SW 1271 (cell line): ENCODE measurements at regions not wholly inside any gene's neighbourhood (a gene's known extent, or its start where the extent isn't known, plus 50 kb on each side); places are given as distances from the start of the nearest gene placed in this dataset.
"Not testable (repeated sequence)": the region's sequence is repeated elsewhere in the genome, so short reads cannot be mapped to it uniquely, and the experiment has no call there.

ENCODE experiments used
- DNase-seq, 2 experiments: peaks; one replicate each; lab custom pipeline; 2025; lab: John Stamatoyannopoulos, UW

DNA sequence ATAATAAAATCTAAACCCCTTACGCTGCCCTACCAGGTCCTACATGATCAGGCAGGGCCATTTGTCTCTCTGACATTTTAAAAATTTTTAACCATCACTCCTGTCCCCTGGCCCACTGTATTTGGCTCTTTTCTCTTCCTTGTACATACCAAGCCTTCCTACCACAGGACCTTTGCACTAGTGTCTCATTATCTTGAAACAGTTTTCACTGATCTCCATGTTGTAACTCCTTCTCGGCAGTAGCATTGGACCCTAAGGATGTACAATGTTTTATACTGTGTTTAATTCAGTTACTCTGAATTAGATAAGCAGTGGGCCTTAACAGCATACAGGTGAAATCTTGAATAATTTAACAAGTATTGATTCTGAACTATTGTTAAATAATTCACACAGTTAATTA is 330.7 kb downstream of the UTRN start:
- DNase-seq: no peak

DNA sequence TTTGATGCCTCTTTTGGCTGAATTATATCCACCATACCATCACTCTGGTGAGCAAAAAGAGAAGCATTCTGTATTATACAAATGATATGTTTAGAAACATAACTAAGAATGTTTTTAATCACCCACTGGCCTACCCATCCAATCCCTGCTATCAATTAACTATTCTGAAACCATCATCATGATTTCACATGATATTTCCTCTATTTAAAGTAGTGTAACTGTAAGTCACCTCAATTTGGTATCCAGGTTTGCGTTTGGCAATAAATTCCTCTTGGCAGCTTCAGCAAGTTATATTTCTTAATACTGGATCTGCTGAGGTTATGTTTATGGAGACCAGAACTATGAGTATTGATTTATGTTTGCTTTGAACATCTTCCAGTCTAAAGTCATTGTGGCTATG is 332.1 kb downstream of the UTRN start:
- no peak for DNase-seq

DNA sequence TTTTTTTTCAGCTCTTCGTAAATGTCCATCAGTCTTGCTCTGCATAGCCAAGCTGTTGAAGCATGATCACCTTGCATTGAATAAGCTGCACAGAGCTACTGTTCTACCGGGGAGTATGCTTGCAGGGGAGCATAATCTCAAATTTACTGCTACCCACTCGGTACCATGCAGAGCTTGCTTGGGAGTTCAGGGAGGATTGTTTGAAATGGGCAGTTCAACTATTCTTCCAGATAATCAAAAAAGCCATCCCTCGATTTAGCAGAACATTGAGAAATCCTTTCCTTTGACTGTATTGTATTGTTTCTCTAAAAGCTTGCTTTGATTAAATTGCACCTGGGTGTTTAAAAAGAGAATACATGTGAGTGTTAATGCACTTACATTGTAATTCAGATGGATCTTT is 332.6 kb downstream of the UTRN start:
- DNase-seq: no peak

DNA sequence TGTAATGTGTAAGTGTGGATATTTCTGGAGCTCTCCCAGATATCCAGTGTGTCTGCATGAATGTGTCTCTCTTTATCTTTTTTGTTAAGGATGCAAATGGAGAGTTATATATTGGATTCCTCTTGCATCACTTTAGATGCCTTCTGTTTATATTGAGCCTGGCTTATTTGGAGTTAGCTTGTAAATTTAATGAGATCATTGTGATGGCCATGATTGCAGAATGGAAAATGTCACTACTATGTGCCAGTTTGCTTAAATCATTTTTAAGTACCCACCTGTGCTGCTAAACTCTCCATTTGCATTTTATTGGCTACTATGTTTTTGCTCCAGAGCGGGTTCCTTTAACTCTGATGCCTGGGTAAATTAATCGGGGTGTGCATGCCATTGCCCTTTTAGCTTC is 334.8 kb downstream of the UTRN start:
- no peak for DNase-seq

DNA sequence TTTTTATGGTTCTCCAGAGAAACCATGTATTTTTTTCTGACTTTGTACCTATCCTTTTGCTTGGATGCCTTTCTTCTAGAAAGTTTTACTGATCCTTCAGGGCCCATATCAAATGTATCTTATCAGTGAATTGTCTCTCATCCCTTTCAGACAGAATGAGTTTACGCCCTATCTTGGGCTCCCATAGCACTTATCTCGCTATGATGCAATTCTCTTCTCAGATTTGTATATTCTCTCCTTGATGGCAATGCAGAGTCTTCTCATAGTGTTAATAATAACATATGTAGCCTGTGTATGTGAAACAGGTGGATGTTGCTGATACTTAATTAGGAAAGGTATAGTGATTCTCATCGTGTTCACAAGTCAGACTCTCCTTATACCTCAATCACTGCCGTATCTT is 336.2 kb downstream of the UTRN start:
- no peak for DNase-seq

DNA sequence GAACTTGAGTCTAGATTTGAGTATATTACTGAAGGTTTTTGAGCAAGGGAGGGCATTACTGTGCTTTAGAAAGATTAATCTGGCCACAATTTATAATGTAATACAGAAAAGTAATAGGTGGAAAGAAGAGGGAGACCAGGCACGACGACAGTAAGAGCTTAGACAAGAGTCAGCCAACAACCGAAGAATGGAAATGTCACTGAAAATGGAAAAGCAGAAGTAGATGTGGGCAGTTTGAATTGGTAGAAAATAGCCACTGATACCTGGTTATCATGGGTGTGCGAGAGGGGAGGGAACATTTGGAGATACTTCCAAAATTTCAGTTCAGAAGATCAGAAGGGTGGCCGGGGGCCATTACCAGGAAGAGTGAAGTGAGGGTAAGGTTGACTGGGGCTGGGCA is 339.1 kb downstream of the UTRN start:
- DNase-seq: no peak

DNA sequence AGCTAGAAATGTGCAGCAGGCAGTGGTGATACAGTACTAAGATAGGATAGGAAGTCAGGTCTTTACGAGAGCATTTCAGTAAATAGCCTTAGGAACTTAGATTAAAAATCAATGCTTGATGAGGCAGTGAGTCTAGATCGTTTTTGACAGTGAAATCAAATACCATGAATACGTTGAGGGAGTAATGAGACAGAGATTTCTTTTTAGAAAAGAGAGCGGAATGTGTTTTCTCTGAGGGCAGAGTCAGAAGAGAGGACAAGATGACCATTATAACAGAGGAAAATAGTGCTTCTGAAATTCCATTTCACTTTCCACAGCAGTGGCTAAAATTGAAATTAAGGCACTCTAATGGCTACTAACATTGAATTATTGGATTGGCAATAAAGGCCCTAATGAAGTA is 339.6 kb downstream of the UTRN start:
- no peak for DNase-seq

DNA sequence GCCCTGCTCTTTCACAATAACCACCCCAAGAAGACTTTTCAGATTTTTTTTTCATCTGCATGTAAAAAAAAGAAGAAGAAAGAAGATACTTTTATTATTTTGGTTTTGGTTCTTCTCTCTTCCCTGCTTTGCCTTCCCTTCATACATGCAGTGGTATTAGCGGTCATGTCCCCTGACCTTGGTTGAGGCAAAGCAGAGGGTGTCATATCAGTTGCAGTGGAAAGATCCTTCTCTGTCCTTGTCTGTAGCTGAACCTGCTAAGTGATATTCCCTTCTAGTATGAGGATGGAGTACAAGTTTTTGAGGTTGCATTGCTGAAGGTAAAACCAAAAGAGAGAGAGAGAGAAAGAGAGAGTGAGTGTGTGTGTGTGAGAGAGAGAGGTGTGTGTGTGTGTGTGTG is 345.7 kb downstream of the UTRN start:
- no peak for DNase-seq

DNA sequence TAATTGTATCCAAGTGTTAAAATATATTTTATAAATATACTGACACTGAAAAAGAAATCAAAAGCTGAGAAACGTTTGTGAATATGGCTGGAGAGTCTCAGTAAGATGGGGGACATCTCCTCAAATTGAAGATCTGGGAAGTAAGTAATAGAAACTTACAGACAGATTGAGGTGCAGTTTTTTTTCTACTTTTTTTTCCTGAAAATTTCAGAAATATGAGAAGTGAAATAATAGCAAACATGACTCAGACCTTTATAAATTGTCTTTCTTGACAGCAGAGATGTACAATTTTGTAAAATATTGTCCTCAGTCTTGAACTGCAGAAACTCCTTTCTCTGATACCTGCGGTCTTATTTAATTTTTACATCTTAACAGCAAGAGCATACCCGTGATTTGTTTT is 347.1 kb downstream of the UTRN start:
- DNase-seq: no peak

DNA sequence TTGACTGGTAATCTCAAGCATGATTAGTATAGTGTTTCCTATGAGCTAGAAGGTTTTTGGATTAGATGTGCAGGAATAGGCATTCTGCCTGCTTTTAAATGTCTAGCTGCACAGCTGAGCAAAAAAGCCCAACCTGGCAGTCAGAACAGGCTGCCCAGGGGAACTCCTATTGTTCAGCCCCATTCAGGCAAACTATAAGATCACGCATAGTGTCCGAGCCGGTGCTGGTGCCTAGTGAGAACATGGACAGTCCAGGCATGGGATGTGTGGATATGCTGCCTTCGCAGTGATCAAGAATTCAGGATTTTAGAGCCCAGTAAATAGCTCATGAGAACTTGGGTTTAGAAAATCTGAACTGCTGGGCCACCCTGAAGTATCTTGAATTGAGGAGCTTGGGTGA is 348.8 kb downstream of the UTRN start:
- no peak for DNase-seq

DNA sequence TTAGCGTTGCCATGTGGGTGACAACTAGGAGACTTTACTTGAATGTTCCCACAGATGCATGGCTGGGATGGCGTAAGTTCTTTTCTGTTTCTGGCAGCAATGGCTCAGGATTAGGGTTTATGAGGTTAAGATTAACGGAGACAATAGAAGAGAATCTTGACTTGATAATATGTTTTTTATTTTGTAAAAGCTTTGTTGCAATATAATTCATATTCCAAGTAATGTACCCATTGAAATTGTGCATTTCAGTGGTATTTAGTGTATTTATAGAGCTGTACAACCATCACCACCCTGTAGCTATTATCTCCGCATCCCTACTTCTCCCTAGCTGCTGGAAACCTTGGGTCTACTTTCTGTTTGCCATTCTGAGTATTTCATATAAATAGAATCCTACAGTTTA is 349.2 kb downstream of the UTRN start:
- DNase-seq: no peak

DNA sequence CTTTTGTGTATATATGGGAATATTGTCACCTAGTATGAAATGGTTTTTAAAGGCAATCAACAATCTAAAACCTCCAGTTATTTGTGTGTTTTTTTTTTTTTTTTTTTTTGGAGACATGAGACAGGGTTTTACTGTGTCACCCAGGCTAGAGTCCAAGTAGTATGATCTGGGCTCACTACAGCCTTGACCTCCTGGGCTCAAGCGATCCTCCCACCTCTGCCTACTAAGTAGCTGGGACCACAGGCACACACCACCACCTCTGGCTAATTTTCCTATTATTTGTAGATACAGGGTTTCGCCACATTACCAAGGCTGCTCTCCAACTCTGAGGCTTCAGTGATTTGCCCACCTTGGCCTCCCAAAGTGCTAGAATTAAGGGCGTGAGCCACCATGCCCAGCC is 349.9 kb downstream of the UTRN start:
- DNase-seq: no peak

DNA sequence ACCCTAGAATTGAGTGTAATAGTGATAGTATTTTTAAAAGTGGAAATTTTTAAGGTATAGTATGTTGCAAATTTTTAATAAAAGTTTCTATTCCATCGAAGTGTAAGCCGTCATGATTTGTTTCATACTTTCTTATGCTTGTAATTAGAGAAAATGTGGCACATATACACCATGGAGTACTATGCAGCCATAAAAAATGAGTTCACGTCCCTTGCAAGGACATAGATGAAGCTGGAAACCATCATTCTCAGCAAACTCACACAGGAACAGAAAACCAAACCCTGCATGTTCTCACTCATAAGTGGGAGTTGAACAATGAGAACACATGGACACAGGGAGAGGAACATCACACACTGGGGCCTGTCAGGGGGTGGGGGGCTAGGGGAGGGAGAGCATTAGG is 350.9 kb downstream of the UTRN start:
- not testable (repeated sequence) for DNase-seq

DNA sequence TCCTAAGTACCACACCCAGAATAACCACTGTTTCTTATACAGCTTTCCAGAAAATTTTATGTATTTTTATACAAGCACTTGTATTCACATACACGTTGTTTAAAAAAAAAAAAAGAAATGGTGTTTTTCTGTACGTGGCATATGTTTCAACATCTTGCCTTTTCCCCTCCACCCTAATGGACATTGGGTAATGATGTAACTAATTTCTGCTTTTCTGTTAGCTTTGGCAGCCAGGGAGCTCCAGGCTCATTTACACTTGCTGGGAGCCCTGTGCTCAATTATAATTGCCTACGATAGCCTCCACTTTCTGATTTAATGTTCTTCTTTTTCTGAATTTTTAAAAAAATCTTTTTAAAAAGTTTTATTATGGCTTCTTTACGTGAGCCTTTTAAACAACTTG is 352.4 kb downstream of the UTRN start:
- no peak for DNase-seq

DNA sequence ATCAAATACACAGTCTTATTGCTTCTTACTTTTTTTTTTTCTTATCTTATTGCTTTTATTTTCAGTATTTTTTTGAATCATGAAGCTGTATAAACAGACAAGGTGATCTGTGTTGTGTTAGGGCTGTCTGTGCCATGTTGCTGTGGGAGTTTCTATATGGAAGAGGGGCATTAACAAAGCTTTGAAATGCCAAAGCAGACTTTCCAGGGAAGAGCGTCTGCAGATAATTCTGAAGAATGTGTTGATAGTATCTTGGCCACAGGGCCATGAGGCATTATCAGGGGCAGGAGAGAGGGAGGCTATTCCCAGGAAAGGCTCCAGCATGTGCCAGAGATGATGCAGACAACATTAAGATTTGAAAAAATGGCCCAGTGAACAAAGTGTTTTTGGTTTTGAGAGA is 354.5 kb downstream of the UTRN start:
- no peak for DNase-seq

DNA sequence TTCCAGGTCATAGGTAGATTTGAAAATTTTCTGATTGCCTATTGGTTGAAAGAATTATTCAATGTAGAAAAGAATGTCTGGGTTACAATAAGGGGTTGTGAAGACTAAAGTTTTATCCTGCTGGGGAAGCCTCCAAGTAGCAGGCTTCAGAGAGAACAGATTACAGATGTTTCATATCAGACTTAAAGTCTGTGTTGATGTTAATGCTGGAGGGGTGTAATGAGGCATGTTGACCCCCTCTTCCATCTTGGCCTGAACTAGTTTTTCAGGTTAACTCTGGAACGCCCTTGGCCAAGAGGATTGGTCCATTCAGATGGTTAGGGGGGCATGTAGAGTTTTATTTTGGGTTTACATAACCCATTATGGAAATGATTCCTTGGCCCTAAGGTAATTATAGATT is 356.2 kb downstream of the UTRN start:
- no peak for DNase-seq

DNA sequence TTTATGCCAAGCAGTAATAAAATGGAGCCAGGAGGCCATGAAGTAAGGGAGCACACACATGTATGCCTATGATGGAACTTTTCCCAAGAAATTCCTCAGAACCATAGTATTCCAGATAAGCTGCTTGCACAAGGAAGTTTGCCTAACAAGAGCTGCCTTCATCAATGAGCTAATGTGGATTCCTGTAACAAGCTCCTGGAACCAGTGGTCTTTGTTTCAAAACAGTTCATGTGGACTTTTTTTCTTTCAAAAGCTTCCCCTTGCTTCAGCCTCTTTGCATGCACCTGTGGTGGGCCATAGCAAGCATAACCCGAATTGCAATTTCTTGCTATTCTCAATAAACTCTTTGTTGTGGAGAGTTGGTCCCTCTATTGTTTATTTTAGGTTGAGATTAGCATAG is 359.6 kb downstream of the UTRN start:
- no peak for DNase-seq

DNA sequence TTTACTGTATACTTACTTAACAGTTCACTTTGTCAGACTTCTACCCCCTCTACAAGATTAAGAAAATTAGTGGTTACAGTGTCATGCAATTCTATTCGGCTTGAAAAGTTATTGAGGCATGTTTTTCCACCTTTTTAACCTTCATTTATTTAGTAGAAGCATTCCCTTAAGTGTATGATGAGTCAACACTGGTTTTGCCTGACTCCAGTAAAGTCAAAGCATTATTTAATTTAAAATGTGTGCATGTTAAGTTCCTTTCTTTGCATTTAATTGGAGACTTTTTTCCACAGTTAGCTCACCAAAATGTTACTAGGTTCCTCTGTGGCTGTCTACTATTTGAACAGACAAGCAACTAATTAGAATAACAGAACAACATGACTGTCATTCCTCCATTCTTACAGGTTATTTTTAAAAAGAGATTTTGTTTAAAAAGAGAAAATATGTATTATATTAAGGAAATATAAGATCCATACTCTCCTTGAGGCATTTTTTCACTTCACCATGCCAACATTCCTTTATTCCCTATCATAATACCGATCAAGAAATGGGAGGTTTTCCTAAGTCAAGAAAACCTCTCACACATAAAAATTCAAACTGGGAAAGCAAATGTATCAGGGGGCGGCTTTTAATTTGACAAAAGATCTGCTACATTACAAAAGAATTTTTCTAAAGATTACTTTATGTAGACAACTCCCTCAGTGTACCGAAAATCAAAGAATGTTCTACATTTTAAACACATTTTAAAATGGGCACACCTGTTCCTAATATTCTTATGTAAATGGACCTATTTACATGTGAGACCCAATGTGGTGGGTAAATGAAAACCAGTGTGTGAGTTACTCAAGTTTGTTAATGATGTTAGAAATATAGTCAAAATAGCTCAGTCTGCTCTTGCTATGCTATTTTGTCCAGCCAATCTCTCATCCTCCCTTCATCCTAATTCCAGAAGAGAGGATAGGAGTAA is 361.2 kb downstream of the UTRN start:
- no peak for DNase-seq

DNA sequence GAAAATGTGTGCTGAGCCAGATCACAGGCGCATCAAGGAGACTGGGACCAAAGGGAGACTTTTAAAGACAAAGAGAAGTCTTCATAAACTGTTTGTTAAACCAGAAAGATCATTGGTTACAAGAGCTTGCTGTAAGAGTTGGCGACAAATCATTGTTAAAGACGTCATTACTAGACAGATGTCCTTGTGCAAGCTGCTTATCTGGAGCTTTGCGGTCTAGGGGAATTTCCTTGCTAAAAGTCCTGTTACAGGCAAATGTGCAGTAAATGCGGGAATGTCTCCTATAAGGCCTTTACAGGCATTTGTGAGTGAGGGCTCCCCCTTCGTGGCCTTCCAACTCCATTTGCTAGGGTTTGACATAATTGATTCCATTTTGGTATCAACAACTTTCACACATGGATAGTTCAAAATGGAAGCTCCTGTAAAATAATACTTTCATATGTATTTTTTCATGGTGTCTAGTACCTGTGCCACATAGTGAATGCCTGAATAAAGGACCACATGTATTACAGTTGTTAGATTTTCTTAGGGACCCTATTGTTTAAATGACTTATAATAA is 362.4 kb downstream of the UTRN start:
- DNase-seq: no peak

DNA sequence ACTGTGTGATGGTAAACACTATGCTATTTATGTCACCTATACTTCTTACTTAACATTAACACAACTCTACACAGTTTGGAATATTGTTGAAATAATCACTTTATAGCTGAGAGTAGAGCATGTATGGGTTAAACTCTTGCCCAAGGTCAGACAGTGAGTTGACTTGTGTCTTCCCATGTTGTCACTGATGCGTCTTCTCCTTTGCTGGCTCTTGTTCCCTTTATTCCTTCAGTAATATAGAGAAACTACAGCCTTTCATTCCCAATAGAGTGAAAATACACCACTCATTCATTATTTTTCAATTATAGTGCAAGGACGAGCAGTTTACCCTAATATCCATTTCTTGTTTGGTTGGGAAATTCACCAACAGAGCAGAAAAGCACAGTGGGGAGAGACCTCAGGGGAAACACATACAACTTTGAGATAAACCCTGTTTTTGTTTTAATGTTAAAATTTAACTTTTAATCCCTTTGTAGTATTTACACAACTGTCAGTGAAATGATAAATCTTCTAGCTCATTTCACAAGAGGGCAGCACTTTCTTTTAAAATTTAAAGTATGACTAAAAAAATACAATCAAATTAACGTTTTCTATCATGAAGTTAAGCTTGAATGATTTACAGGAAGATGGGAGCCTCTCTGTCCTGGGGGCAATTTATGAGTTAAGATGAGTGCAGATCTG is 363.0 kb downstream of the UTRN start:
- DNase-seq: no peak

DNA sequence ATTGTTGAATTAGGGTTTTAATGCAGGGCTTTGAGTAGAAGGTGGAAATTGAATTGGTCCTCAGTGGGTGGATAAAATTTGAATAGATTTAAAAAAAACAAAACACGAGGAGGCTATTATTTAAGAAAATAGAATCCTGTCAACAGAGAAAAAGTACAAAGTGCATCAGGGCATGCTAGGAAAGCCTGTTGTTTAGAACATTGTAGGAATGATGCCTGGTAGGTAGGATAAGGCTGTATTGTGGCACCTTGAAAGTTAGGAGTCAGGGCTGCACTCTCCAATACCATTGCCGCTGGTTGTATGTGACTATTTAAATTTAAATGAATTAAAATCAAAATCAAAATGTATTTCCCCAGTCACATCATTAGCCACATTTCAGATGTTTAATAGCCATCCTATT is 363.9 kb downstream of the UTRN start:
- DNase-seq: no peak

DNA sequence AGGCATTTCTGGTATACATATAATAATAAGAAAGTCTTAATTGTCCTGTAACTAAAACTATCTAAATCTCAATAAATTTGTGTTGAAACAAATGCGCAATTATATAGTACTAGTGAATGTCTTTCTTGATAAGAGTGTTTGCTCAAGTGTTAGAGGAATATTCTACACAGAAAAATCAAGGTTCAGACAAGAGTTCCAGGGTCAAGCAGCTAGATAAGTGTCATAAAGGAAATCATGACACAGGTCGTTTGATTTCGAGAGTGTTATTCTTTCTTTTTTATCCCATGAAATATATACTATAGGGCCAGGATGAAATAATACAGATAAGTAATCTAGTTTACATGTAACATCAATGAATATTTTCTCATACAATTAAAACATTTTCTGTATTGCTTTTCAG is 366.1 kb downstream of the UTRN start:
- DNase-seq: no peak

DNA sequence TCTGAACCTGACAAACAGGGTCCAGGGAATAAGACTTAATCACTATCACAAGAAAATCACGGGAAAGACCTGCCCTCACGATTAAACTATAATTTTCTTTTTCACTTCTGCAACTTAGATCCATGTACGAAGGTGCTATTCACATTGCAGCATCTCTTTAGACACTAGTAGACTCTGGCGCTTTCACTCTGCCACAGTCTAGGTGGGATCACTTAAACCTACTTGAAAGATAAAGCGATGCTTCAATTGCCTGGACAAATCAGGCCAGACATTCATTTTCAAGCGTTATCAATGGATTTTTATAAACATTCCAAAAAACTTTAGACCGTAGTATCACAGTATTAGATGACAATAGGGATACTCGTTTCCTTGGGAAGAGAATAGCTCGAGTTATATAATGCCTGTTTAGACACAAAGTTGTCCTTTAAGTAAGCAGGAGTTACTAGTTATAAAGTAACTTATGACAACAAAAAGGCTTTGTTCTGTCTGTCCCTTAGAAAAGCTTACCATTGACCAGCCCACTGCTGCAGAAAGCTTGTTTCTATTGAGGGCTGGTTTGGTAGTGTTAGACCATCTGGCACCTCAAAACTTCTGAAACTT is 367.3 kb downstream of the UTRN start:
- DNase-seq: no peak
